ENCODE measurements at regions not wholly inside any gene's neighbourhood (a gene's known extent, or its start where the extent isn't known, plus 50 kb on each side); places are given as distances from the start of the nearest gene placed in this dataset.

DNA sequence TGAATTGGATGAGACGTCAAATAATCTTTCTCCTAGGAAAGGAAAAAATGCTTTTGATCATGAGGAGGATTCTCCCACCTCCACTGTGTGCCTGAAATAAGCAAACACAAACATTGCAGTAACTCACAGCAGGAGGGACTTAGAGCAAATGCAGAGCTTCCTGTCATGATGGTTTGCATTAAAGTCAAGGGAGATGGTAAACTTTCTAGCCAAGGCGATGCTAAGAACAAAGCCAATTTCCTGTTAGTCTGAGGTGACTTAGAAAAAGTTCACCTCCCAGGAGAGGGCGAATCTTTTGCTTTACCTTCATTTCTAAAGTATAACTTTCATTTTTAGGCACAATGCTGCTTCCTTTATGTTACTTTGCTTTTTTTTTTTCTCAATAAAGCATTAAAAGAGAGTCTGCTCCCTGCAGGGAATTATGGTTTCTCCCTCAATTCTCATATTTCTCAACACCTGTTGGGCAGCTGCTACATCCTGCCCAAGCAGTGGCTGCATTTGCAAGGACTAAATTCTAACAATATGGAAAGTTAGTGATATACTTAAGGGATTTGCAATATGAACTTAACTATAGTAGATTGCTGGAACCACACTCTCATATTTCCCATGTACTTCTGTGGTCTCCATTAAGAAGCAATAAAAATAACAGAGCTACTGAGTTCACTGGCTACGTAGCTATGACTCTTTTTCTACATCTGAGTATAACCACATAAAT lies 175.6 kb downstream of the PCTP start:
- Histone ChIP-seq H3K4ac (replicated peaks; ENCODE audit: insufficient read length, low read depth, low read length) (no peak overlapping the region), H3K27ac (ENCODE audit: low read depth, low read length) (no peak overlapping the region), H3K56ac (replicated peaks; ENCODE audit: insufficient read length, low read depth, low read length) (no peak overlapping the region), H2BK5ac (ENCODE audit: low read depth, low read length) (no peak overlapping the region), H3K27me3 (replicated peaks in 1 of 4; ENCODE audit: control insufficient read depth in 3 of 4, extremely low read depth in 1 of 4, insufficient read depth in 3 of 4, low read length in 3 of 4) (no peaks in the 10 kb centered on the region; a peak in 1 of 7 replicates), H3K36me3 (ENCODE audit: control insufficient read depth in 2 of 4, insufficient read depth in 4 of 4, low read length in 3 of 4) (0 out of 8 replicates have a peak, but pooled peaks cover 0 to 3% (median 0%) of the 10 kb centered on the region in 4 experiments), H3K9me3 (ENCODE audit: insufficient read depth in 2 of 2, low read depth in 1 of 2, low read length in 1 of 2) (peaks cover 4 to 7% of the 10 kb centered on the region in 2 experiments; a peak in 3 of 4 replicates), H3K23ac (ENCODE audit: insufficient read length) (no peak overlapping the region), H2AFZ (ENCODE audit: low read length) (no peak overlapping the region), H2BK15ac (ENCODE audit: low read length) (no peak overlapping the region), H3K4me1 (replicated peaks in 1 of 4; ENCODE audit: control insufficient read depth in 3 of 4, insufficient read depth in 4 of 4, low read length in 3 of 4) (peaks cover 0 to 3% (median 2%) of the 10 kb centered on the region in 4 experiments; a peak in 2 of 7 replicates), H3K4me2 (ENCODE audit: insufficient read depth in 1 of 2, low read depth in 2 of 2, low read length in 2 of 2) (peak overlapping the region in 1 of 2 experiments; percentile 42; a peak in 1 of 4 replicates), H4K91ac (replicated peaks; ENCODE audit: insufficient read length, low read length) (no peak overlapping the region), H2BK20ac (ENCODE audit: low read length) (no peak overlapping the region), H3K18ac (ENCODE audit: extremely low read depth, low read length) (no peak overlapping the region), H3K79me2 (ENCODE audit: control insufficient read depth in 1 of 2, insufficient read depth in 2 of 2, low read length in 2 of 2) (no peaks in the 10 kb centered on the region), H2AK5ac (ENCODE audit: low read depth, low read length) (no peak overlapping the region), H3K4me3 (ENCODE audit: extremely low read depth in 1 of 4, insufficient read depth in 2 of 4, low read depth in 3 of 4, low read length in 4 of 4) (no peak overlapping the region), H3K14ac (ENCODE audit: insufficient read length) (no peak overlapping the region), H4K8ac (ENCODE audit: extremely low read depth, insufficient read depth, low read length) (no peak overlapping the region), H3K79me1 (ENCODE audit: low read depth, low read length) (no peaks in the 10 kb centered on the region), H3K9ac (replicated peaks in 1 of 4; ENCODE audit: extremely low read depth in 1 of 4, low read depth in 3 of 4, low read length in 3 of 4) (no peak overlapping the region), H4K5ac (ENCODE audit: insufficient read length, low read depth, low read length) (no peak overlapping the region), H3K23me2 (ENCODE audit: low read depth, low read length) (no peaks in the 10 kb centered on the region), H4K20me1 (replicated peaks in 1 of 2; ENCODE audit: control insufficient read depth in 1 of 2, insufficient read depth in 2 of 2, low read length in 2 of 2) (no peaks in the 10 kb centered on the region), H2BK12ac (ENCODE audit: low read depth, low read length) (no peak overlapping the region), H2BK120ac (replicated peaks; ENCODE audit: low read depth, low read length) (no peak overlapping the region)
- 58% methylated on average over 4 of the region's 4 CpGs; no CpG with 5 or more reads in 1 of the 2 experiments for WGBS, 2 experiments (ENCODE audit: extremely low coverage in 1 of 2, insufficient coverage in 1 of 2, insufficient read length in 1 of 2, insufficient replicate concordance in 2 of 2, low coverage in 1 of 2, low lambda C conversion rate in 2 of 2, missing lambda C conversion rate in 1 of 2)
- ChIA-PET POLR2A (ENCODE audit: partially characterized antibody) (no interaction called here), CTCF (ENCODE audit: partially characterized antibody) (interaction anchor here (0.7 kb wide), 1 partner anchor 41 kb away, joined by 3 read pairs; no protein-coding TSS in a partner anchor)
- FAIRE-seq (peak; percentile 7), DNase-seq (ENCODE audit: low read depth in 1 of 2, low spot score in 2 of 2) (no peak)
- TF ChIP-seq EP300 (IDR thresholded peaks at IDR 0.05; ENCODE audit: borderline replicate concordance in 1 of 2, low read depth in 2 of 2, low read length in 2 of 2): no peak
- TF ChIP-seq NRF1 (IDR thresholded peaks at IDR 0.05; ENCODE audit: low read depth, low read length): no peak
- TF ChIP-seq SP1 (IDR thresholded peaks at IDR 0.05; ENCODE audit: low read depth, low read length): no peak
- TF ChIP-seq JUN (IDR thresholded peaks at IDR 0.05; ENCODE audit: low read depth, low read length): no peak
- TF ChIP-seq TAF7 (optimal IDR thresholded peaks at IDR 0.05; ENCODE audit: borderline replicate concordance, low read depth, low read length): no peak
- no peak for TF ChIP-seq GABPA (IDR thresholded peaks at IDR 0.05; ENCODE audit: borderline replicate concordance, insufficient read depth, low read length)
- TF ChIP-seq KDM5A (IDR thresholded peaks at IDR 0.05; ENCODE audit: low read length): no peak
- TF ChIP-seq KDM4A (IDR thresholded peaks at IDR 0.05; ENCODE audit: low read depth, low read length, severe bottlenecking): no peak
- no peak for TF ChIP-seq SIN3A (conservative IDR thresholded peaks at IDR 0.05 in 1 of 2, IDR thresholded peaks at IDR 0.05 in 1 of 2; ENCODE audit: low read depth in 1 of 2, low read length in 2 of 2)
- no peak for TF ChIP-seq BRCA1 (IDR thresholded peaks at IDR 0.05; ENCODE audit: low read depth, low read length)
- TF ChIP-seq HDAC6 (IDR thresholded peaks at IDR 0.05; ENCODE audit: low read depth, low read length): no peak
- TF ChIP-seq GTF2F1 (IDR thresholded peaks at IDR 0.05; ENCODE audit: borderline replicate concordance, low read depth, low read length): no peak
- TF ChIP-seq BACH1 (IDR thresholded peaks at IDR 0.05; ENCODE audit: low read length): no peak
